Activated naive CD4-positive, alpha-beta T cell treated with anti-CD3 and anti-CD28 coated beads for 36 hours (primary cell): ENCODE measurements at regions not wholly inside any gene's neighbourhood (a gene's known extent, or its start where the extent isn't known, plus 50 kb on each side); places are given as distances from the start of the nearest gene placed in this dataset.
"Not testable (repeated sequence)": the region's sequence is repeated elsewhere in the genome, so short reads cannot be mapped to it uniquely, and the experiment has no call there.

Experiments
- CTCF ChIA-PET: fragments of 350-600 bp; sonication (Branson Sonifier 250); formaldehyde crosslinking; loops from one replicate; lab custom pipeline; 2021; ENCODE audit warnings: antibody characterized with exemption; lab: Charles Lee
- DNase-seq: peaks from one replicate; pipeline ENCODE4 v3.0.0-alpha.2; 2020
- H3K27ac Mint-ChIP-seq: one replicate; pipeline ENCODE4 v1.8.0; 2021; ENCODE audit warnings: mild to moderate bottlenecking, mixed read lengths
- H3K27me3 Mint-ChIP-seq: one replicate; pipeline ENCODE4 v1.8.0; 2021; ENCODE audit warnings: low read depth, mixed read lengths
- H3K36me3 Mint-ChIP-seq: one replicate; pipeline ENCODE4 v1.8.0; 2021; ENCODE audit warnings: low read depth, mixed read lengths
- H3K4me1 Mint-ChIP-seq: one replicate; pipeline ENCODE4 v1.8.0; 2021; ENCODE audit warnings: low read depth, mixed read lengths
- H3K4me3 Mint-ChIP-seq: one replicate; pipeline ENCODE4 v1.8.0; 2021; ENCODE audit warnings: mild to moderate bottlenecking, moderate library complexity, mixed read lengths
- H3K9me3 Mint-ChIP-seq: one replicate; pipeline ENCODE4 v1.8.0; 2021; ENCODE audit warnings: mixed read lengths
- intact Hi-C: fragments of 100-400 bp; cut with micrococcal nuclease; formaldehyde crosslinking; loops from one replicate; pipeline ENCODE4 v1.15.1; 2023

DNA sequence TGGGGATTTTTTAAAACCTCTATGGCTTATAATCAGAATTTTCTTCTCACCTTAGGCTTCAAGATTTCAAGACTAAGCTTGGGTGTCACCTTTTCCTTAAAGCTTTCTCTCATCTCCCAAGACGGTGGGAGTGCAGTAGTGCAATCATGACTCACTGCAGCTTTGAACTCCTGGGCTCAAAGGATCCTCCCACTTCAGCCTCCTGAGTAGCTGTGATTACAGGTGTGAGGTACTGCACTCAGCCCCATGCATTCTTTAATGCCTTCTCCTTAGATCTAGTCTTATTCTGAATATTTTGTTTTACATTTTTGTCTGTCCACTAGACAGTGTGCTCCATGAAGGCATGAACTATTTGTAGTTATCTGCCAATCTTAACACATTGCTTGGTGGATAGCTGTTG, 55.7 kb upstream of the FAT3 start:
- no peak overlapping the region for H3K27ac Mint-ChIP-seq
- H3K9me3 Mint-ChIP-seq: peaks cover 3% of the 10 kb centered on the region
- no peaks in the 10 kb centered on the region for H3K4me1 Mint-ChIP-seq
- no peak overlapping the region for H3K4me3 Mint-ChIP-seq
- H3K36me3 Mint-ChIP-seq: no peaks in the 10 kb centered on the region
- DNase-seq: no peak
- CTCF ChIA-PET: no interaction called here
- no peaks in the 10 kb centered on the region for H3K27me3 Mint-ChIP-seq
- intact Hi-C loops: no loop called here

DNA sequence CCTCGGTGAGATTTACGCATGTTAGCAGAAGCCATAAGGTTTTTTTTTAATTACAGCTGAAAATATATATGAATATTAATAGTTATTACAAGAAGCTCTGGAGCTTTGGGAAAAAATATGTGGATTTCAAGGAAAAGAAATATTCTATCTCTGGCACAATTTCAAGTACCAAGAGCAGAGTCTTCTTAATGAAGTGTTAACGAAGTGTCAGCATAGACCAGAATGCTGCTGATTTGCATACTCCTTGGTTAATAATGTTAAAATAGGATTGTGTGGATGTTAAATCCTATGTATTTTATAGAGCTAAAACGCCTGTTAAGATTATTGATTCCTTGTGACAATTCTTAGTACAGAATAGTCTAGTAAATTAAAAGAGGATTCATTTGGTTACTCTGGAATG, 57.0 kb upstream of the FAT3 start:
- no peak for DNase-seq
- Mint-ChIP-seq H3K4me3 (no peak overlapping the region), H3K36me3 (no peaks in the 10 kb centered on the region), H3K4me1 (no peaks in the 10 kb centered on the region), H3K27me3 (no peaks in the 10 kb centered on the region), H3K9me3 (peaks cover 3% of the 10 kb centered on the region), H3K27ac (no peak overlapping the region)
- intact Hi-C loops: no loop called here
- CTCF ChIA-PET: no interaction called here

- intact Hi-C loops: no loop called here
- DNase-seq: no peak
- H3K9me3 Mint-ChIP-seq: peaks cover 6% of the 10 kb centered on the region
- CTCF ChIA-PET: no interaction called here
- no peaks in the 10 kb centered on the region for H3K27me3 Mint-ChIP-seq
- H3K36me3 Mint-ChIP-seq: no peaks in the 10 kb centered on the region
- no peaks in the 10 kb centered on the region for H3K4me1 Mint-ChIP-seq
- no peak overlapping the region for H3K4me3 Mint-ChIP-seq
- no peak overlapping the region for H3K27ac Mint-ChIP-seq
Observed at GRCh38 chr11:92166335-92166734, 58.3 kb upstream of the FAT3 start.

DNA sequence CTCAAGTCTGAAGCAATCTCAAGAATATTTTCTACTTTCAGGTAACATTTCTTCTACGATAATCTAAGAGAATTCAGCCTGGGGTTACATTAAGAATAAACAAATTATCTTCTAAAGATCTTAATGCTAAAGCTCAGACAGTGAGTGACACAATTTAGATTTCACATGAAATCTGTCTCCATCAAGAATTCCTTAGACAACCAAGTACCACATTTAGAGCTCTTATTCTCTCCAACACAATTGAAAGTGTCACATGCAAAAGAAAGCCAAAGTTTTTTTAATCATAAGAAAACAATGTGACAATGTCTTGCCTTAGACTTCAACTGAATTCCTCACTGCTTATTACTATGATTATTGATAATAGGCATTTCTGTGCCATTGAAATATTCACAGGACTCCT, 60.7 kb upstream of the FAT3 start:
- Mint-ChIP-seq H3K27me3 (no peaks in the 10 kb centered on the region), H3K4me3 (no peak overlapping the region), H3K9me3 (peaks cover 3% of the 10 kb centered on the region), H3K4me1 (no peaks in the 10 kb centered on the region), H3K36me3 (no peaks in the 10 kb centered on the region), H3K27ac (no peak overlapping the region)
- CTCF ChIA-PET: no interaction called here
- no peak for DNase-seq
- intact Hi-C loops: no loop called here

DNA sequence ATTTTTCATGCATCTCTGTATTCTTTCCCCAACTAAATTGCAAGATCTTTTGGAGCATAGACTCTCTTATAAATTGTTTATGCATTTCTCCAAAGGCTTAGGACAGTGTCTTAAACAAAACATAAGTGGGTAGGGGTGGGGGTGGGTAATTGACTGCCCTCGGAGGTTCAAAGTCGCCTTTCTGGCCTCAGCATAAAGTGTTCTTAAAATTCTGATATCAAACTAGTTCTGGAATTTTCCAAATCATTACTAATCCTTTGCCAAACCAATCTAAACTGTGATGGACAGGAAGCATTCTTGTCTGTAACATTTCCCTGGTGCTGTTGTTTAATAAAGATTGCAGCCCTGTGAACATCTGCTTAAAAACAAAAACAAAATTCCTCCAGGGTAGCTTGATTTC, 61.8 kb upstream of the FAT3 start:
- Mint-ChIP-seq H3K4me1 (no peaks in the 10 kb centered on the region), H3K4me3 (no peak overlapping the region), H3K36me3 (no peaks in the 10 kb centered on the region), H3K27me3 (no peaks in the 10 kb centered on the region), H3K27ac (no peak overlapping the region), H3K9me3 (peaks cover 3% of the 10 kb centered on the region)
- intact Hi-C loops: no loop called here
- no peak for DNase-seq
- CTCF ChIA-PET: no interaction called here

GRCh38 chr11:92159931-92160330, 64.7 kb upstream of the FAT3 start:
- no peak overlapping the region for H3K27ac Mint-ChIP-seq
- peaks cover 4% of the 10 kb centered on the region for H3K9me3 Mint-ChIP-seq
- no peaks in the 10 kb centered on the region for H3K27me3 Mint-ChIP-seq
- H3K36me3 Mint-ChIP-seq: no peaks in the 10 kb centered on the region
- intact Hi-C loops: no loop called here
- H3K4me1 Mint-ChIP-seq: no peaks in the 10 kb centered on the region
- H3K4me3 Mint-ChIP-seq: no peak overlapping the region
- no peak for DNase-seq
- CTCF ChIA-PET: no interaction called here

DNA sequence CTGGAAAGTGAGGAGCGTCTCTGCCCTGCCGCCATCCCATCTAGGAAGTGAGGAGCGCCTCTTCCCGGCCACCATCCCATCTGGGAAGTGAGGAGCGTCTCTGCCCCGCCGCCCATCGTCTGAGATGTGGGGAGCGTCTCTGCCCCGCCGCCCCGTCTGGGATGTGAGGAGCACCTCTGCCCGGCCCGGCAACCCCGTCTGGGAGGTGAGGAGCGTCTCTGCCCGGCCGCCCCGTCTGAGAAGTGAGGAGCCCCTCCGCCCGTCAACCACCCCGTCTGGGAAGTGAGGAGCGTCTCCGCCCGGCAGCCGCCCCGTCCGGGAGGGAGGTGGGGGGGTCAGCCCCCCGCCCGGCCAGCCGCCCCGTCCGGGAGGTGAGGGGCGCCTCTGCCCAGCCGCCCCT, 67.2 kb upstream of the FAT3 start:
- H3K27me3 Mint-ChIP-seq, CTCF ChIA-PET, intact Hi-C loops, H3K9me3 Mint-ChIP-seq, H3K4me1 Mint-ChIP-seq, H3K36me3 Mint-ChIP-seq, H3K27ac Mint-ChIP-seq, DNase-seq, H3K4me3 Mint-ChIP-seq: not testable (repeated sequence)

DNA sequence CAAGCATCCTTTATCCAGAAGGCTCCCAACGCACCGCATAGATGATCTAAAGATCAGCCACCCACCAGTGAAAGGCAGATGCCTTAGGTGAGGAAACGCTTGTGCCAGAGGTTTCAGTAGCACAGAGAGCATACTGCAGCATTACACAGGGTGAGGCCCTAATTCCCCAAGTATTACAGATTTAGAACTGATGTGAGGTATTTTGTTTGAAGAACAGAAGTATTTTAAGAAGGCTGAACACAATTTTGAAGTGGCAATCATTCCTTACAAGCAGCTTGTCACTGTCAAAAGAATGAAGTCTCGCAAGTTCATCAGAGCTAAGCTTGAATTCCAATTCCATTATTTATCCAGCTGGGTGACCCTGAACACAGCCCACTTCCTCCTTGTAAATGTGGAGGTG, 70.0 kb upstream of the FAT3 start:
- H3K4me3 Mint-ChIP-seq: no peak overlapping the region
- CTCF ChIA-PET: no interaction called here
- H3K9me3 Mint-ChIP-seq: peaks cover 1% of the 10 kb centered on the region
- DNase-seq: no peak
- H3K36me3 Mint-ChIP-seq: no peaks in the 10 kb centered on the region
- intact Hi-C loops: no loop called here
- no peaks in the 10 kb centered on the region for H3K27me3 Mint-ChIP-seq
- H3K27ac Mint-ChIP-seq: no peak overlapping the region
- H3K4me1 Mint-ChIP-seq: no peaks in the 10 kb centered on the region

- intact Hi-C loops: no loop called here
- Mint-ChIP-seq H3K27ac (no peak overlapping the region), H3K36me3 (no peaks in the 10 kb centered on the region), H3K27me3 (no peaks in the 10 kb centered on the region), H3K4me3 (no peak overlapping the region), H3K9me3 (peaks cover 1% of the 10 kb centered on the region), H3K4me1 (no peaks in the 10 kb centered on the region)
- CTCF ChIA-PET: no interaction called here
- DNase-seq: no peak
Observed at GRCh38 chr11:92154110-92154509, 70.5 kb upstream of the FAT3 start.

GRCh38 chr11:92153542-92153941, 71.1 kb upstream of the FAT3 start:
- no peak overlapping the region for H3K27ac Mint-ChIP-seq
- CTCF ChIA-PET: interaction anchor here (0.6 kb wide), 1 partner anchor 109 kb away, joined by 3 read pairs; no protein-coding TSS in a partner anchor
- DNase-seq: no peak
- no peaks in the 10 kb centered on the region for H3K4me1 Mint-ChIP-seq
- no peaks in the 10 kb centered on the region for H3K36me3 Mint-ChIP-seq
- no peak overlapping the region for H3K4me3 Mint-ChIP-seq
- intact Hi-C loops: no loop called here
- H3K9me3 Mint-ChIP-seq: peaks cover 1% of the 10 kb centered on the region
- no peaks in the 10 kb centered on the region for H3K27me3 Mint-ChIP-seq

DNA sequence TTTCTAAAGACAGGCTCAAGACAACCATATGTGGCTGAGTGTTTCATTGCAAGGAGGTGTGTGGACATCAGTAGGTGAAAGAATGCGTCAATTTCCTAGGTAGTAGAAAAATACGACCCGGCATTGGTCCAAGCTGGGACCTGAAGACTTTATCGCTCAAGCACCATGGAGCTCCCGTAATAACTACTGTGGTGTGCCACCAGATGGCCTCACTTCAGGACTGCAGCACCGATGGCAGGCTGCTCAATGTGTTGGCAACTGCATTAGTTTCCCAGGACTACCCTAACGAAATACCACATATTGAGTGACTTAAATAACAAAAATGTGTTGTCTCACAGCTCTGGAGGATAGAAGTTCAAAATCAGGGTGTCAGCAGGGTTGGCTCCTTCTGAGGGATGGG, 72.4 kb upstream of the FAT3 start:
- Mint-ChIP-seq H3K27ac (no peak overlapping the region), H3K4me3 (no peak overlapping the region), H3K9me3 (peaks cover 1% of the 10 kb centered on the region), H3K36me3 (no peaks in the 10 kb centered on the region), H3K4me1 (no peaks in the 10 kb centered on the region), H3K27me3 (no peaks in the 10 kb centered on the region)
- intact Hi-C loops: no loop called here
- CTCF ChIA-PET: no interaction called here
- DNase-seq: no peak

DNA sequence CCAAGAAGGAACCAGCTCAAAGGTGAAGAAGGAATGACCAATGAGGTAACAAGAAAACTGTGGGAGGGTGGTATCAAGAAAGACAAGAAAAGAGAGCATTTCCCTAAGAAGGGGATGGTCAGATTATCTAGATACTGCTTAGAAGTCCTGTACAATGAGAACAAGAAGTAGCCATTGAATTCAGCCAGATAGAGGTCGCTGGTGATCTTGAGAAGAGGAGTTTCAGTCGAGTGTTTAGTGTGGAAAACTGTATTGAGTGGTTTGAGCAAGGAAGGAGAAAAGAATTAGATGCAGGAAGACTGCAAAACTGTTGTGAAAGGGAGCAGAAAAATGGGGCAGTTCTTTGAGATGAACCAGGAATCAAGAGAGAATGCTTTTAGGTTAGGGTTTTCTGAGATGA, 74.6 kb upstream of the FAT3 start:
- Mint-ChIP-seq H3K9me3 (no peaks in the 10 kb centered on the region), H3K36me3 (no peaks in the 10 kb centered on the region), H3K27me3 (no peaks in the 10 kb centered on the region), H3K4me3 (no peak overlapping the region), H3K4me1 (no peaks in the 10 kb centered on the region), H3K27ac (no peak overlapping the region)
- CTCF ChIA-PET: no interaction called here
- no peak for DNase-seq
- intact Hi-C loops: no loop called here

DNA sequence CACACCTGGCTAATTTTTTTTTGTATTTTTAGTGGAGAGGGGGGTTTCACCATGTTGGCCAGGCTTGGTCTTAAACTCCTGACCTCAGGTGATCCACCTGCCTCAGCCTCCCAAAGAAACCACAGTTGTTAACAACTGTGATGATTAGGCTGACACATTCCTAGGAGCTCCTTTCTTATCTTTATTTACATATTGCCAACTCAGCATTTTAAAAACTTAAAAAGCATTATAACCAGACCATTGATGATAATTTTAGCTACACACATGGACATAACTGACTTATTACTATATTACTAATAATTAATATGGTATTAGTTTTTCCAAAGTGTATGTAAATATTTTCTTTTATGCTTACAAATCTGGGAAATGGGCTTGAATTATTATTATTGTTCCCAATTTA, 82.9 kb upstream of the FAT3 start:
- Mint-ChIP-seq H3K27ac (no peak overlapping the region), H3K36me3 (no peaks in the 10 kb centered on the region), H3K9me3 (no peaks in the 10 kb centered on the region), H3K4me1 (no peaks in the 10 kb centered on the region), H3K27me3 (no peaks in the 10 kb centered on the region), H3K4me3 (no peak overlapping the region)
- CTCF ChIA-PET: interaction anchor here (0.6 kb wide), 1 partner anchor 18 kb away, joined by 3 read pairs; no protein-coding TSS in a partner anchor
- DNase-seq: no peak
- intact Hi-C loops: no loop called here

GRCh38 chr11:92141159-92141558, 83.5 kb upstream of the FAT3 start:
- CTCF ChIA-PET: no interaction called here
- Mint-ChIP-seq H3K9me3 (no peaks in the 10 kb centered on the region), H3K27me3 (no peaks in the 10 kb centered on the region), H3K36me3 (no peaks in the 10 kb centered on the region), H3K4me1 (no peaks in the 10 kb centered on the region), H3K27ac (no peak overlapping the region), H3K4me3 (no peak overlapping the region)
- no peak for DNase-seq
- intact Hi-C loops: no loop called here
